Right lobe of liver (tissue), 6 donors: ENCODE measurements at regions not wholly inside any gene's neighbourhood (a gene's known extent, or its start where the extent isn't known, plus 50 kb on each side); places are given as distances from the start of the nearest gene placed in this dataset.

Experiments
- ATAC-seq, 4 donors: fragments of 200-7000 bp; cut with Tn5 transposase; one replicate each; pipeline ENCODE4 v1.9.1; 2020; ENCODE audit warnings: mild to moderate bottlenecking in 4 of 4, moderate library complexity in 4 of 4
- DNase-seq, 3 donors: peaks; one replicate each; pipeline ENCODE4 v3.0.0-alpha.2; 2020
- H3K27ac ChIP-seq, 3 donors: fragments of 200-600 bp; one replicate each; pipeline ENCODE4 v1.8.0; 2022
- H3K27me3 ChIP-seq, 2 donors: fragments of 200-600 bp; one replicate each; pipeline ENCODE4 v1.8.0; 2022
- H3K36me3 ChIP-seq, 4 donors: fragments of 200-600 bp; sonication (generic) in 1 of 4; one replicate each; pipeline versions ENCODE4 v1.5.1 to v1.8.0; 2017 to 2022; ENCODE audit warnings: control low read depth in 1 of 4
- H3K4me1 ChIP-seq, 4 donors: fragments of 200-600 bp; sonication (generic) in 1 of 4; one replicate each; pipeline versions ENCODE4 v1.5.1 to v1.8.0; 2017 to 2022; ENCODE audit warnings: control low read depth in 1 of 4
- H3K4me3 ChIP-seq, 3 donors: fragments of 200-600 bp; one replicate each; pipeline ENCODE4 v1.8.0; 2022
- H3K9me3 ChIP-seq, 4 donors: fragments of 200-600 bp; sonication (generic) in 1 of 4; one replicate each; pipeline versions ENCODE4 v1.5.1 to v1.8.0; 2017 to 2022; ENCODE audit warnings: control low read depth in 1 of 4
- CTCF ChIP-seq, 4 donors: fragments of 200-600 bp in 3 of 4; fragments of 450-650 bp in 1 of 4; IDR thresholded peaks; one replicate each; pipeline versions ENCODE4 v1.5.1 to v1.8.0; 2016 to 2022; ENCODE audit warnings: antibody characterized with exemption in 4 of 4, mild to moderate bottlenecking in 2 of 4
- POLR2A ChIP-seq: fragments of 450-650 bp; IDR thresholded peaks from one replicate; pipeline ENCODE4 v1.6.1; 2017; ENCODE audit warnings: antibody characterized with exemption, mild to moderate bottlenecking
- WGBS: methylation state at CpG from one replicate; pipeline ENCODE4 v1.1.6; 2018; ENCODE audit warnings: low coverage, low lambda C conversion rate; ENCODE audit not compliant: insufficient coverage; ENCODE audit errors: missing lambda C conversion rate; 5-methylcytosine and 5-hydroxymethylcytosine counted together
- intact Hi-C, 2 donors: fragments of 100-400 bp; cut with DNase I; formaldehyde crosslinking; loops; one replicate each; pipeline versions ENCODE4 v1.11.2 to v1.14.1; 2022
- donor health status: DM: no; HTN: yes; CAD: no.
- donor health status: DM: no; HTN: no; CAD: no.
- donor health status: DM: no; HTN: no; CAD: no.
- donor health status: DM: no; HTN: yes; CAD: no.
- donor health status: DM: no; HTN: yes; CAD: no.

GRCh38 chr4:126894963-126895362 is 737.8 kb upstream of the INTU start:
- no peak for TF ChIP-seq POLR2A
- TF ChIP-seq CTCF (IDR thresholded peaks at IDR 0.05): no peak
- 48% methylated on average over 1 of the region's 1 CpG for WGBS
- no peak for ATAC-seq
- H3K4me1 ChIP-seq: no peaks in the 10 kb centered on the region
- H3K9me3 ChIP-seq: no peaks in the 10 kb centered on the region
- no peak for DNase-seq
- H3K27ac ChIP-seq: no peak overlapping the region
- H3K36me3 ChIP-seq: no peaks in the 10 kb centered on the region
- H3K27me3 ChIP-seq: no peaks in the 10 kb centered on the region
- intact Hi-C loops: no loop called here
- H3K4me3 ChIP-seq: no peak overlapping the region

- H3K4me3 ChIP-seq: no peak overlapping the region
- no peaks in the 10 kb centered on the region for H3K4me1 ChIP-seq
- WGBS: 45% methylated on average over 2 of the region's 2 CpGs
- no peak overlapping the region for H3K27ac ChIP-seq
- ATAC-seq: no peak
- H3K36me3 ChIP-seq: no peaks in the 10 kb centered on the region
- intact Hi-C loops: no loop called here
- H3K27me3 ChIP-seq: no peaks in the 10 kb centered on the region
- no peaks in the 10 kb centered on the region for H3K9me3 ChIP-seq
- TF ChIP-seq CTCF (IDR thresholded peaks at IDR 0.05) (no peak), POLR2A (no peak)
- no peak for DNase-seq
Observed at GRCh38 chr4:126895988-126896570, 736.7 kb upstream of the INTU start.

GRCh38 chr4:126897038-126897437 is 735.7 kb upstream of the INTU start:
- no peaks in the 10 kb centered on the region for H3K36me3 ChIP-seq
- H3K9me3 ChIP-seq: no peaks in the 10 kb centered on the region
- no peaks in the 10 kb centered on the region for H3K4me1 ChIP-seq
- H3K4me3 ChIP-seq: no peak overlapping the region
- H3K27ac ChIP-seq: no peak overlapping the region
- no peak for DNase-seq
- ATAC-seq: no peak
- 57% methylated on average over 1 of the region's 3 CpGs for WGBS
- no peaks in the 10 kb centered on the region for H3K27me3 ChIP-seq
- intact Hi-C loops: no loop called here
- TF ChIP-seq CTCF (IDR thresholded peaks at IDR 0.05): no peak
- no peak for TF ChIP-seq POLR2A

- Histone ChIP-seq H3K9me3 (no peaks in the 10 kb centered on the region), H3K4me3 (no peak overlapping the region), H3K27ac (no peak overlapping the region), H3K36me3 (no peaks in the 10 kb centered on the region), H3K4me1 (no peaks in the 10 kb centered on the region), H3K27me3 (no peaks in the 10 kb centered on the region)
- WGBS: 58% methylated on average over 1 of the region's 1 CpG
- ATAC-seq (no peak), DNase-seq (no peak)
- no peak for TF ChIP-seq CTCF (IDR thresholded peaks at IDR 0.05)
- TF ChIP-seq POLR2A: no peak
- intact Hi-C loops: no loop called here
Observed at GRCh38 chr4:126898815-126899214, 733.9 kb upstream of the INTU start.

GRCh38 chr4:126899331-126899801 is 733.4 kb upstream of the INTU start:
- Histone ChIP-seq H3K27ac (no peak overlapping the region), H3K4me1 (no peaks in the 10 kb centered on the region), H3K27me3 (no peaks in the 10 kb centered on the region), H3K4me3 (no peak overlapping the region), H3K36me3 (no peaks in the 10 kb centered on the region), H3K9me3 (no peaks in the 10 kb centered on the region)
- no peak for TF ChIP-seq POLR2A
- no peak for TF ChIP-seq CTCF (IDR thresholded peaks at IDR 0.05)
- intact Hi-C loops: no loop called here
- DNase-seq (no peak), ATAC-seq (no peak)
- WGBS: 33% methylated on average over 2 of the region's 2 CpGs
